Activated naive CD8-positive, alpha-beta T cell treated with anti-CD3 and anti-CD28 coated beads, Interleukin-2, amount 50 U/mL, for 24 hours (primary cell): ENCODE measurements at regions not wholly inside any gene's neighbourhood (a gene's known extent, or its start where the extent isn't known, plus 50 kb on each side); places are given as distances from the start of the nearest gene placed in this dataset.

Source experiments
- ATAC-seq: fragments of 150-1000 bp; cut with Tn5 transposase; one replicate; pipeline ENCODE4 v1.10.0; 2021
- DNase-seq: peaks from one replicate; pipeline ENCODE4 v3.0.0; 2021
- H3K27ac Mint-ChIP-seq: one replicate; pipeline ENCODE4 v1.8.0; 2021; ENCODE audit warnings: mild to moderate bottlenecking, mixed read lengths
- H3K27me3 Mint-ChIP-seq: one replicate; pipeline ENCODE4 v1.8.0; 2021; ENCODE audit warnings: mixed read lengths
- H3K36me3 Mint-ChIP-seq: one replicate; pipeline ENCODE4 v1.8.0; 2021; ENCODE audit warnings: low read depth, mixed read lengths
- H3K4me1 Mint-ChIP-seq: one replicate; pipeline ENCODE4 v1.8.0; 2021; ENCODE audit warnings: mixed read lengths
- H3K4me3 Mint-ChIP-seq: one replicate; pipeline ENCODE4 v1.8.0; 2021; ENCODE audit warnings: mild to moderate bottlenecking, moderate library complexity, mixed read lengths
- H3K9me3 Mint-ChIP-seq: one replicate; pipeline ENCODE4 v1.8.0; 2021; ENCODE audit warnings: mixed read lengths

GRCh38 chr2:144201126-144201525, 318.8 kb downstream of the ZEB2 start:
- H3K36me3 Mint-ChIP-seq, result peaks cover 47% of the 10 kb centered on the region
- no peaks in the 10 kb centered on the region for H3K27me3 Mint-ChIP-seq
- DNase-seq (no peak), ATAC-seq (peak; percentile 79)
- H3K4me3 Mint-ChIP-seq, result peak overlapping the region; percentile 39
- peak overlapping the region; percentile 85 for H3K27ac Mint-ChIP-seq
- no peaks in the 10 kb centered on the region for H3K9me3 Mint-ChIP-seq
- peaks cover 60% of the 10 kb centered on the region for H3K4me1 Mint-ChIP-seq

GRCh38 chr2:144198116-144198515, 321.8 kb downstream of the ZEB2 start:
- Mint-ChIP-seq H3K4me1 (peaks cover 81% of the 10 kb centered on the region), H3K9me3 (no peaks in the 10 kb centered on the region), H3K27ac (peak overlapping the region; percentile 76), H3K36me3 (peaks cover 37% of the 10 kb centered on the region), H3K4me3 (no peak overlapping the region), H3K27me3 (no peaks in the 10 kb centered on the region)
- no peak for ATAC-seq
- no peak for DNase-seq

- peak overlapping the region; percentile 48 for H3K4me3 Mint-ChIP-seq
- H3K9me3 Mint-ChIP-seq, result no peaks in the 10 kb centered on the region
- peak overlapping the region; percentile 87 for H3K27ac Mint-ChIP-seq
- ATAC-seq (peak; percentile 60), DNase-seq (no peak)
- H3K27me3 Mint-ChIP-seq, result no peaks in the 10 kb centered on the region
- peaks cover 19% of the 10 kb centered on the region for H3K36me3 Mint-ChIP-seq
- peaks cover 58% of the 10 kb centered on the region for H3K4me1 Mint-ChIP-seq
These were observed 325.4 kb downstream of the ZEB2 start for GRCh38 chr2:144194326-144195071.

- no peak overlapping the region for H3K27ac Mint-ChIP-seq
- no peaks in the 10 kb centered on the region for H3K9me3 Mint-ChIP-seq
- ATAC-seq, result no peak
- H3K27me3 Mint-ChIP-seq, result no peaks in the 10 kb centered on the region
- peaks cover 9% of the 10 kb centered on the region for H3K36me3 Mint-ChIP-seq
- H3K4me3 Mint-ChIP-seq, result no peak overlapping the region
- no peak for DNase-seq
- peaks cover 50% of the 10 kb centered on the region for H3K4me1 Mint-ChIP-seq
These were observed 328.9 kb downstream of the ZEB2 start for GRCh38 chr2:144190908-144191605.

- peak; percentile 66 for DNase-seq
- Mint-ChIP-seq H3K27me3 (no peaks in the 10 kb centered on the region), H3K27ac (peak overlapping the region; percentile 94), H3K36me3 (peaks cover 28% of the 10 kb centered on the region), H3K9me3 (peaks cover 4% of the 10 kb centered on the region), H3K4me1 (peaks cover 65% of the 10 kb centered on the region), H3K4me3 (peak overlapping the region; percentile 57)
- peak; percentile 100 for ATAC-seq
These were observed 336.2 kb downstream of the ZEB2 start for GRCh38 chr2:144183727-144184126.

GRCh38 chr2:144181001-144181400, 338.9 kb downstream of the ZEB2 start:
- Mint-ChIP-seq H3K36me3 (peaks cover 29% of the 10 kb centered on the region), H3K4me3 (no peak overlapping the region), H3K4me1 (peaks cover 50% of the 10 kb centered on the region), H3K27me3 (no peaks in the 10 kb centered on the region), H3K9me3 (peaks cover 4% of the 10 kb centered on the region), H3K27ac (peak overlapping the region; percentile 41)
- DNase-seq (no peak), ATAC-seq (no peak)

- no peaks in the 10 kb centered on the region for H3K27me3 Mint-ChIP-seq
- ATAC-seq (no peak), DNase-seq (no peak)
- H3K4me1 Mint-ChIP-seq, result peaks cover 43% of the 10 kb centered on the region
- H3K4me3 Mint-ChIP-seq, result no peak overlapping the region
- no peak overlapping the region for H3K27ac Mint-ChIP-seq
- peaks cover 27% of the 10 kb centered on the region for H3K36me3 Mint-ChIP-seq
- H3K9me3 Mint-ChIP-seq, result peaks cover 4% of the 10 kb centered on the region
These were observed 339.8 kb downstream of the ZEB2 start for GRCh38 chr2:144180131-144180530.

- Mint-ChIP-seq H3K4me3 (no peak overlapping the region), H3K4me1 (peaks cover 3% of the 10 kb centered on the region), H3K27ac (no peak overlapping the region), H3K36me3 (peaks cover 17% of the 10 kb centered on the region), H3K9me3 (peaks cover 10% of the 10 kb centered on the region), H3K27me3 (no peaks in the 10 kb centered on the region)
- ATAC-seq (no peak), DNase-seq (no peak)
These were observed 349.7 kb downstream of the ZEB2 start for GRCh38 chr2:144170179-144170578.

GRCh38 chr2:144166743-144167142, 353.2 kb downstream of the ZEB2 start:
- Mint-ChIP-seq H3K4me1 (peaks cover 10% of the 10 kb centered on the region), H3K36me3 (peaks cover 2% of the 10 kb centered on the region), H3K27me3 (no peaks in the 10 kb centered on the region), H3K9me3 (no peaks in the 10 kb centered on the region), H3K4me3 (no peak overlapping the region), H3K27ac (no peak overlapping the region)
- DNase-seq (no peak), ATAC-seq (peak; percentile 91)

- Mint-ChIP-seq H3K36me3 (peaks cover 2% of the 10 kb centered on the region), H3K4me3 (no peak overlapping the region), H3K9me3 (no peaks in the 10 kb centered on the region), H3K27ac (no peak overlapping the region), H3K4me1 (peaks cover 13% of the 10 kb centered on the region), H3K27me3 (no peaks in the 10 kb centered on the region)
- ATAC-seq, result no peak
- DNase-seq, result no peak
These were observed 354.2 kb downstream of the ZEB2 start for GRCh38 chr2:144165599-144166250.

GRCh38 chr2:144163592-144163991, 356.3 kb downstream of the ZEB2 start:
- no peaks in the 10 kb centered on the region for H3K27me3 Mint-ChIP-seq
- H3K4me3 Mint-ChIP-seq, result no peak overlapping the region
- no peak for DNase-seq
- peaks cover 12% of the 10 kb centered on the region for H3K4me1 Mint-ChIP-seq
- ATAC-seq, result no peak
- no peak overlapping the region for H3K27ac Mint-ChIP-seq
- peaks cover 2% of the 10 kb centered on the region for H3K36me3 Mint-ChIP-seq
- H3K9me3 Mint-ChIP-seq, result no peaks in the 10 kb centered on the region

- H3K27me3 Mint-ChIP-seq, result no peaks in the 10 kb centered on the region
- no peaks in the 10 kb centered on the region for H3K9me3 Mint-ChIP-seq
- peaks cover 12% of the 10 kb centered on the region for H3K4me1 Mint-ChIP-seq
- peaks cover 3% of the 10 kb centered on the region for H3K36me3 Mint-ChIP-seq
- DNase-seq (peak; percentile 37), ATAC-seq (no peak)
- H3K27ac Mint-ChIP-seq, result no peak overlapping the region
- H3K4me3 Mint-ChIP-seq, result no peak overlapping the region
These were observed 357.3 kb downstream of the ZEB2 start for GRCh38 chr2:144162652-144163051.

- Mint-ChIP-seq H3K4me3 (no peak overlapping the region), H3K36me3 (peaks cover 3% of the 10 kb centered on the region), H3K27me3 (no peaks in the 10 kb centered on the region), H3K9me3 (no peaks in the 10 kb centered on the region), H3K4me1 (peaks cover 13% of the 10 kb centered on the region), H3K27ac (no peak overlapping the region)
- DNase-seq (no peak), ATAC-seq (no peak)
These were observed 358.9 kb downstream of the ZEB2 start for GRCh38 chr2:144161061-144161460.

- H3K4me1 Mint-ChIP-seq, result peaks cover 11% of the 10 kb centered on the region
- H3K36me3 Mint-ChIP-seq, result peaks cover 1% of the 10 kb centered on the region
- no peak overlapping the region for H3K27ac Mint-ChIP-seq
- H3K4me3 Mint-ChIP-seq, result no peak overlapping the region
- ATAC-seq, result no peak
- DNase-seq, result no peak
- no peaks in the 10 kb centered on the region for H3K27me3 Mint-ChIP-seq
- H3K9me3 Mint-ChIP-seq, result no peaks in the 10 kb centered on the region
These were observed 360.7 kb downstream of the ZEB2 start for GRCh38 chr2:144159240-144159639.

- Mint-ChIP-seq H3K4me1 (peaks cover 11% of the 10 kb centered on the region), H3K4me3 (no peak overlapping the region), H3K27ac (no peak overlapping the region), H3K27me3 (no peaks in the 10 kb centered on the region), H3K9me3 (no peaks in the 10 kb centered on the region), H3K36me3 (peaks cover 1% of the 10 kb centered on the region)
- DNase-seq, result no peak
- ATAC-seq, result no peak
These were observed 361.8 kb downstream of the ZEB2 start for GRCh38 chr2:144158096-144158495.
